ENCODE measurements at regions not wholly inside any gene's neighbourhood (a gene's known extent, or its start where the extent isn't known, plus 50 kb on each side); places are given as distances from the start of the nearest gene placed in this dataset.
A peak's percentile ranks its signal among the peaks of the same experiment; 100 is the strongest.

DNA sequence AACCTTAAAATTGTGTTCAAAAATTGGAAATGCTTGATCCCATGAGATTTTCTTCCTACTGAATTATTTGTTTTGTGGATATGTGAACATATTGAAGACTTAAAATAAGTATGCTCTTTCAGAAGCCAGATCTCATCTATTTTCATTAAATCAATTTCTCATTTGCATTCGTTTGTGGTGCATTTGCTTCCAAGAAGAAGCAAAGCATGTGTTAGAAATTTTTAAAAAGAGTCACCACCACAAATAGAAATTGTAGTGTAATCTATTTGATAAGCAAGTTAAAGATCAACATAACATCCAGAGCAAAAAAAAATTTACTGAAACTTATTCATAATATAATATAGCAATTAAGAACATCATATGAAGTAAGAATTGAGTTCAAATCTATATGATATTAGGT, 300.9 kb upstream of the SYT4 start:
- no peak for DNase-seq

DNA sequence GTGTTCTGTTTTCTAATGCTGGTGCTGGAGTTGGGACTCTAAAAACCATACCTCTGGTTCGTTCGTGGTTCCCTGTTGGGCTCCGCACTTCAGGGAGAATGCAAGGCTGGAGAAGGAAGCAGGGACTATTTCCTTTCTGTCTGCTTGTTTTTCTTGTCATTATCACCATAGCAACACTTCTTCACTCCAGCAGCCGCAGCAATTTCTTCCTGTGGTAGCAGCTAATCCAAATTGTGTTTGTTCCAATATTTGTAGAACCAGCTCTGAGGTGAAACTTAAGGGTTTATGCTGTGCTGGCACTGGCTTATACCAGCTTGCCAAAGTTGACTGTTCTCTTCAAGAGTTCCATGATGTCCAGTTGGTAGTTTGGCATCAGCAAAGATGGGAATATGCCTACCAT, 301.4 kb upstream of the SYT4 start:
- DNase-seq = no peak

DNA sequence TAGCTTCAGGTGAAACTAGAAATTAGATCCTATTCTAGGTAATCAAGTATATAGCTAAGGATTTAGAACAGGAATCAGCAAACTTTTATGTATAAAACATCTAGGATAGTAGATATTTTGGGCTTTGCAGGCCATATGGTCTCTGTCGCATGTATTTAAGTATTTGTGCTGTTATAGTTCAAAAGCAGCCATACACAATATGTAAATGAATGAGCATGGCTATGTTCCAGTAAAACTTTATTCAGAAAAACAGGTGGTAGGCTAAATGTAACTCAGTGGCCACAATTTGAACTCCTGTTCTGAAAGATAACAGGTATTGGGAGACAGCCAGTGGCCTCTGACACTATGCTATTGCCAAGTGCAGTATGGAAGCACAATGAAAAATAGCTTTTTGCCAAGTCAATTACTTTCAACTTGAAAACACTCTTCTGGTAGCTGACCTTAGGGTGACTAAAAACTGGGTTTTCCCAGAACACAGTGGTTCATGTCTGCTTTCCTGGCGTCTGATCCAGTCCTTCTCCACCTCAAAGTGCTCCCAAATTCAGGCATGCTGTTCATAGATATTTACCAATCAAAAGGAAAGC, 304.7 kb upstream of the SYT4 start:
- no peak for DNase-seq

DNA sequence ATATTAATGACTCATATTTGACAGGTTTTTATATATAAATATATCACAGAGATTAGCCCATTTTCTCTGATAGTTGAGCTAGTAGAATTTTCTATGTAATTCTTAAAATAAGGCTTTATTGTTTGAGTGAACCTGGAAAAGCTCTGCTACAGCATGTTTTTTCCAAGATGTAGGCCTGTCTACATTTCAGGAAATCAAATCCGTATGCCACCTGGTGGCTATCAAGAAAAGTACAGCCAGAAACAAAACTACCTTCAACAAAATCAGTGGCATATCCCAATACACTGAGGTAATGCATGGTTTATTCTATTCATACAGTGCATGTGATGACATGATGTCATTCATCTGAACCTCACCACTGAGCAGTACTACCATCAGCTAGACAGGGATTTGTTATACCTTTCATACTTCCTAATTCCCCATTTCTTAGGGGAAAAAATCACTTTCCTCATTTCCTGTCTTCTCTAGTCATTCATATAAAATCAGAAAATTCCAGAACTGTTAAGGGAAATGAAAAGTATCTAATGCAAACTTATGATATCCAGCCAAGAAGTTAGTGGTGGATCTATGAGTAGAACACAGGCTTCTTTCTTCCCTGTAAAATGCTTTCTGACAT, 310.4 kb upstream of the SYT4 start:
- DNase-seq = no peak

DNA sequence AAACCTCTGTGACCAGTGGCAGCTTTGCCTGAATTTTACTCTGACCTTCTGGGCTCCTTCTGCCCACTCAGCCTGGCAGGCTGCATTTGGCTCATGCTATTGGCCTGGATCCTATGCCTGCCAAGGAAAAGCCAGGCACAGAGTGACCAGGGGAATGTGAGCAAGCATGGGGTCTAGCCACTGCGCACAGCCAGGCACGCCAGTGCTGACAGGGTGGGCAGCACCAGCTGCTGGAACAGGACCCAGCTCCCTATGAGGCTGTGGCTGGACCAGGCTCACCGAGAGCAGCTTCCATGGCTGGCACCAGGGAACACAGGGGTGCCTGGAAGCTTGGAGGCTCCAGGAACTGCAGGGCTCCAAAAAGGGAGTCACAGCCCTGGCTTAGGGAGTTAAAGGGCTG, 311.5 kb upstream of the SYT4 start:
- no peak for DNase-seq

DNA sequence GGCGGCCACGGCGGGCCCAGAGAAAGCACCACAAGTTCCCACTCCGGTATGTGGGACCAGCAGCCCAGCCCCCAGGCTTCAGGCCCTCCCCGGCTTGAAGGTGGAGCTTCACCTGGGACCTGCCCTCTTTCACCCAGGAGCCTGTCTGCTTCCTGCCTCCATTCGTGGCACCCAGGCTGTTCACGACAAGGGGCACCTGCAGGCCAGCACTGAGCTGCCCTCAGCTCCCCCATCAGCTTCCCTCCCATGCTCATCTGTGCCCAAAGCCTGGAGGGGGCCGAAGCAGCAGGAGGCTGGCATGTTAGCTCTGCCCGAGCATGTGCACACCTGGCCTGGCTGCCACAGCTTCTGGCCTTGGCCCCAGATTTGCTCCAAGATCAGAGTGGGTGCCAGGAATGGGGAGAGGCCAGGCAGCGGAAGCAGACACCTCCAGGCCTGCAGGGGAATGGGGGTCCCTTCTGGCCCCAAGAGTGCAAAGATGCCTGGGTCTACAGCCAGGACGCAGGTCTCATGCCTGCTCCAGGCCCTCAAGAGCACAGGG, 312.4 kb upstream of the SYT4 start:
- no peak for DNase-seq

DNA sequence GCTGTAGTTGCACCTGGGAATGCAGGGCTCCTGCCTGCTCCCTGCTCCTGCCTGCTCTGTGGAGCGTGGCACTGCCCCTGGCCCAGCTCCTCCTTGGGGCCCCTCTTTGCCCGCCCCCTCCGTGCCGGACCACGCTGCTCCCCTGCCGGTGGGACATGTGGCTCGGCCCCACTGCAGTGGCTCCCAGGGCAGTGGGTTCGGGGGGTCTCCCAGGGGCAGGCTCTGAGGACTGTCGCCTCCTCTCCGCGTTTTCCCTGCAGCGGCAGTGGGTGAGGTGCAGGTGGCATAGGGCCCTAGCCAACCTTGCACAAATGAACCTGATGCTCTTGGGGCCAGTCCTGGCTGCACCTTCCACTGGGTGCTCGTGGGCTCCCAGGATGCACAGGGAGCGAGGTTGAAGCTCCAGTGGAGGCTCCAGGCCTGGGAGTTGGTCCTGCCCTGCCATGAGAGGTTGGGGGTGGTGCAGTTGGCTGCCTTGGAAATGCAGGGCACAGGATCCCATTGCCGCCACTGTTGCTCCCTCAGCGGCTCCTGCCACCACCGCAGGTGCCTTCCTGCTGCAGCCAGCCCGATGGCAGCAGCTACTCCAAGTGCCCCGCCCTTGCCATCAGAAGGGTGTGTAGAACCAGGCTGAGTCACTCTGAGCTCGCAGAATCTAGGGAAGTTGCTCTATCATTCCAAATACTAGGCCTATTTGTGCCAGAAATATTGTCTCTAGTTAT, 313.1 kb upstream of the SYT4 start:
- DNase-seq = no peak

DNA sequence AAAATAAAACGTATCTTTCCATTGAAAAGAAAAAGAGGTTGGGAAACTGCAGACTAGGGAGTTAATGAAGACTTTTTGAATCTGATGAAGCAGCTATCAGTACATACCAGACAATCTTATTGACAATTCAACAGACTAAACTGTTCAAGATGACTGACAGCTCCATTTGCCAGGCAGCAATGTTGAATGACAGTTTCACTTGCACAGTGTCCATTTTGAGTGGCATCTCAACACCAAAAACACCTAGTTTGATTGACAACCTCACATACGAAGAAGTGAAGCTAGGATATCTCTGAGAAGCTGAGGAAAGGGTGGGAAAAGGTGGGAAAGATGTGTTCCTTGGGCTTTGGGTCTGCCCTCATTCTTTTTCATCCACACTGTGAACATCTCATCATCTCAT, 315.0 kb upstream of the SYT4 start:
- DNase-seq = no peak

DNA sequence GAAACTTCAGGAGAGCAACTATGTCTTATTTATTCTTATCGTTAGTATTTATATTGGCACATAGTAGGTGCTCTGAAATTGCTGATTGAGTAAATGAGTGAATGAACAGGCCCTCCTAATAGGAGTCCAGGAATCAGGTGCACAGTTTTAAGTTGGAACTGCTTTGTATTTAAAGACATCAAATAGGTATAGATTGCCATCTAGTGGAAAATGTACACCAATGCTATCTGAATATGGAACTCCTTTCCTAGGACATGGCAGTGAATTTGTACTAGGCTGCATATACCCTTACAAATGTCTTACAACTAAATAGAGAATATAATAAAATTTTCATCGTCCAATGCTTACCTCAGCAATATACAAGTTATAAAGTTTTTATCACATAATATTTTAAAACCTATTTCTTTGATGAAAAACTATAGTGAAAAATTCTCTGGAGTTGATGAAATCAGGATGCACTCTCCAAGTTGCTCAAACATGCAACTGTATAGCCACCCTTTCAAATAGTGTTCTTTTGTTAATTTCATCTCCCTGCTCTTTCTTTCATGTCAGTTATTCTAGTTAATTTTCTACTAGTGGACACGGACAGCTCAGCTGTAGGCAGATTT, 318.9 kb upstream of the SYT4 start:
- DNase-seq = peak; percentile 19

DNA sequence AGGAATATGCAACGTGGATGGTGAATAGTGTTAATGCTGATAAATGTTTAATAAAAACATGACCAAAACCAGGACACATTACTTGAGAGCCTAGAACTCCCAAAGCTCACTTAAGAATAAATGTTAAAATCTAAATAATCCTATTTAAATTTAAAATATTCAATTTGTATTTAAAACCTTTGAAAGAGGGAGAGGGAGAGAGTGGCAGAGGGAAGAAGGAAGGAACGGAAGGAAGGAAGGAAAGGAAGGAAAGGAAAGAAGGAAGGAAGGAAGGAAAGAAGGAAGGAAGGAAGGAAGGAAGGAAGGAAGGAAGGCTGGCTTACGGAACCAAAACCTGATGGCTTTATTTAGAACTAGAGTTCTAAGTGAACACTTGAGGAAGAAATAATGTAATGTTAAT, 324.1 kb upstream of the SYT4 start:
- DNase-seq = no peak

DNA sequence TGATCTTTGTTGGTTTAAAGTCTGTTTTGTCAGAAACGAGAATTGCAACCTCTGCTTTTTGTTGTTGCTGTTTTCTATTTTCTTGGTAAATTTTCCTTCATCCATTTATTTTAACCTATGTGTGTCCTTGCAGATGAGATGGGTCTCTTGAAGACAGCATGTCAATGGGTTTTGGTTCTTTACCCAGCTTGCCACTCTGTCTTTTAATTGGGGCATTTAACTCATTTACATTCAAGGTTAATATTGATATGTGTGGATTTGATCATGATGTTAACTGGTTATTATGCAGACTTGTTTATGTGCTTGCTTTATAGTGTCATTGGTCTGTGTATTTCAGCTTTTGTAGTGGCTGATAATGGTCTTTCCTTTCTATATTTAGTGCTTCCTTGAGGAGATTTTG, 327.9 kb upstream of the SYT4 start:
- no peak for DNase-seq

DNA sequence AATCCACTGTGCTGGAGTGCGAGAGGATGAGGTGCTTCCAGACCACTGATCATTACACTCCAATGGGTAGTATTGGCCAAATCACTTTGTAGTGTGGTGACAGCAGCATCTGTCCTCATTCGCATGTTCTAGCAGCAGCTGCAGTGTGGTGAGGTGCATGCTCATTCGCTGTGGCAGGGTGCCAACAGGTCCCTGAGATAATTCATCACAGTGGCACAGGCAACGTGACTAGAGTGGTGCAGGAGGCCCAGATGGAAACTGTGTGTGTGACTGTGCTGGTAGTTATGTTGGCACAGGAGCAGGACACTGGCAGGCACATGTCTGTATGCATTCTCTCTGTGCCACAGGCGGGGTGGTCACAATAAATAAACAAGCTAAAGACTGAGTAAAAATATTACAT, 329.5 kb upstream of the SYT4 start:
- no peak for DNase-seq

DNA sequence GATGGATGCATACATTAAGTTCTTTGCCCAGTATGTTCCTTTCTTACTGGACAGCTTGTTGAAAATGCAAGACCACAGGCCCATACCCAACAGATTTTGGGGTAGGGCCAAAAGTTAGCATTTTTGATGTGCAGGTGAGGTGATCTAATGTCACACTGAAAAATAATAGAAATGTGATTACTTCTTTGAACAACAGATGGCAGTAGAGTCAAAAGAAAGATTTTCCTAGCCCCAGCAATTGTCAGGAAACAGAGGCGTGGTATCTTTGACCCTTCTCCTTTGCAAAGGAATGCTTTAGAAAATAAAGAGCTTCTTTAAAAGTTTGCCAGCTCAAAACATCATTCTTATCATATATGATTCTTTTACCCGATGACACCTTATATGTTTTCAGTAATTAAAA, 343.6 kb upstream of the SYT4 start:
- peak; percentile 3 for DNase-seq

DNA sequence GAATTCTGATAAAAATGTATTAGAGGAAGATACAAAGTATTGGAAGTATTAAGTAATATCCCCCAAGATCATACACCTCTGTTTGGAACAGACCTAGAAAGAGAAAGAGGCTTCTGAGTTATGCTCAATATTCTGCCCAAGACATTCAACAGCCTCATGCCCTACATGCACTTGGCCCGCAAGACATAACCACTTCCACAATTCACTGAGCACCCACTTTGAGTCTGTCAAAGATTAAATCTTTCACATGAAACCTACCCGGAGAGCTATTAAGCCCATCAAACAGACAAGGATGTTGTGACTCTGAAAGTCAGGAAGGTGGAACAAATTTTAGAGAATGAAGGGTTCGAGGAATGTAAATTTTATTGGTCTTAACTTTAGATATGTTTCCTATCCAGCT, 344.7 kb upstream of the SYT4 start:
- DNase-seq = no peak

DNA sequence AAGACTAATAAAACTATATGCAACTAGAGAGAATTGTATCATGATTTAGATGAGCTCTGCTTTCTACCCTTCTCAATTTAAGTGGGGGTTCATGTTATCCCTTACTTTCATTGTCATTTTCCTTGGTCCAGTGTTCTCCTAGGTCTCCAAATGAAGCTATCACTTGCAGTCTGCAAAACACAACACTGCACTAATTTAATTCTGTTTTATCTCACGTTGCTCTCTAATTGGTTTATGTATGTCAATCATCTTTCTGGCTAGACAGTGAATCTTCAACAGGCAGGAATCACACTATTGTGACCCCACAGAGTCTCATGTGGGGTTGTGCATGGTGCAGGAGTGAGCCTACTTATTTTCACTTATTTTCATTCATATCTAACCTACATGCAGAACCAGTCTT, 348.3 kb upstream of the SYT4 start:
- DNase-seq = no peak

DNA sequence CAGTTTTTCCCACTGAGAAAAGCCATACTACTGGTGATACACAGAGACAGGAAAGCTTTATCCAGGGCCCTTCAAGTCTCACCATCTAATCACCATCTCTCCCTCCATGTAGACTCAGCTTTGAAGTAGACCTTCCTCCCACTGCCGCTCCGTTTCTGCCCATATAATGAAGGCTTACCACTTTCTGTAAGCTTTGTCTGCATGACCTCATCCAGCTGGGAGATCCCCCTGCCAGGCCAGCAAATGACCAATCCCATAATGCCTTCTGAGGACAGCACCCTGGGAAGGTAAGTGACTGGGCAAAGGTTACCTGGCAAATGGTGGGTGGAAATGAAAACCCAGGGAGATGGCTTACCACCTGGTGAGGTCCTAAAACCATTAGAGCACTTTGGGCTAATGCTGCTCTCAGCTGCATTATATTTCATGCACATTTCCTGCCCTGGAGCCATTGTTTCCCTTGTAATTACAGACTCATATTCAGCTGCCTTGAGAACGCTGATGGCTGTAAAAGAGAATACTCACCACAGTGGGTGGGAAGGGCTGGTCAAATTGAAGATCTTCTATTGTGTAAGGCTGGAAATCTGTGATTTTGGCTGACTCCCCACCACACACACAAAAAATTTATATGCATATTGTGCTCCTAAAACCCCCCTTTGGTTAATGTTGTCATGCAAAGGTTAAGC, 350.7 kb upstream of the SYT4 start:
- DNase-seq = no peak

DNA sequence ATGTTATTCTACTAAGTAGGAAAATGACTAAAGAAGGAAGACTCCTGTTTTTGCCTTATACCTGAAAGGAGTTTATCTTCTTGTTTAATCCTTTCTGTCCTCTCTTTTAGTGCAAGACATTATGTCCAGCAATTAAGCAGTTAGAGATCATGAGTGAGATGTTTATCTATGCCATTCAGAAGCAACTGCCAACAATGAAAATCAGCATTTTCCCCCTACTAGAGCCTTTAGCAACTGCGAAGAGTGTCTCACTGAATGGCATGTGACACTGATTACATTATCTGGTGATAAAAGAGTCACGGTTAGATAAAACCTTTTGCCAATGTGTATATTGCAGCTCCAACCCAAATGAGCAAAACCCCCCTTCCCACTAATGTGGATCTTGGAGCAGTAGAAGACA, 357.7 kb upstream of the SYT4 start:
- DNase-seq = no peak

DNA sequence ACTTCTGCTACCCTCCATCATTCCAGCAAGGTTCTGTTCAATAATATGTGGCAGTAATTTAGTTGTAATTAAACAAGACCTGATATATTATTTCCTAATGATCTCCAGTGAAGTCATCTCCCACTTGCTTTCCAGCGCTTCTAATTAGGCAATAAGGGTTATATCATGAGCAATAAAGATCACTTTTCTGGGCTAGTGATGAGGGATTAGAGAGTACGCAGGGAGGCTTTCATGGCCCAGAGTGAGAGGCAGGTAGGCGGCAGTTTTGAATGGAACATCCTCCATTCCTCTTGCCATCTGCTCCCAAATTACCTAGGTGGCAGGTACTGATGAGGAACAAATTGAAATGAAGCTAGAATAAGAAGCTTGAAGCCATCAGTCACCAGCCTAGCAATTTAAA, 358.1 kb upstream of the SYT4 start:
- no peak for DNase-seq

DNA sequence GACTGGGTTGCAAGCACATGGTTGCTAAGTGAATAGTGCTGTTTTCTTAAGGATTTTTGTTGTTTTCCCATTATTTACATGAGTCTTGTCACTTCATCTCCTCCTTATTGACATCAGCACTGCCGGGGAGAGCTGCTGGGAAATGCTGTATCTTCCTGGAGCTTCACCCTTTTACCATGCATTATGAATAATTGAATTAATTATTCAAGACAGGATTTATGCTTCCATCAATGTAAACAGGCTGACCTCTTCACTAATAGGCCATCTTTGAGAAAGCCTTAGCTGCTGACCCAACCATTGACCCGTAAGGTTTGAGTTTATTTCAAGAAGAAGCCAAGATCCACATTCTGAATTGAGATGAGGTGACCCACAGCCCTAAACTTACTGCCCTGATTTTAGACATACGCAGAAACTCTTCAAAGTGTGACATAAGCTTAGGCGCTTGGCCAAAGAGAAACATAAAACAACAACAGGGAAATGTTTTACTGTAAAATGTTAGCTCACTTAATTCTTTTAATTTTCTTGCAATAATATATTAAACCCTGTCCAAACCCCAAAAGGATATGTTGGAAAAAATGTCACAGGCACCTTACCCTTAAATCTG, 365.5 kb upstream of the SYT4 start:
- DNase-seq = no peak

DNA sequence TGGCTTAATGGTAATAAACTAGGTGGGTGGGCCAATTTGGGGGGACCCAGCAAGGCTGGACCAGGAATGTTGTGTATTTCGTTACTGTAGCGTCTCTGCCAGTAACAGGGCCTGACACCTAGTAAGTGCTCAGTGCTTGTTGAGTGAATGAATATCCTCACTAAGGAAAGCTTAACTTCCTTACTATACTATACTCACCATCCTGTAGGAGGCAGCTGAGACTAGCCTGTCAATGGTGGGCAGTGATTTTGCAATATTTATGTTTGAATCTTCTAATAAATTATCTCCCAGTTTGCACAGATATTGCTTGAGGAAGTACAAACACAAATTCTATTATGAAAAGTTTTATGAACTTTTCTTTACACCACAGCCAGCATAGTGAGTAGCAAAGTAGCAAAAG, 370.7 kb upstream of the SYT4 start:
- DNase-seq = no peak

DNA sequence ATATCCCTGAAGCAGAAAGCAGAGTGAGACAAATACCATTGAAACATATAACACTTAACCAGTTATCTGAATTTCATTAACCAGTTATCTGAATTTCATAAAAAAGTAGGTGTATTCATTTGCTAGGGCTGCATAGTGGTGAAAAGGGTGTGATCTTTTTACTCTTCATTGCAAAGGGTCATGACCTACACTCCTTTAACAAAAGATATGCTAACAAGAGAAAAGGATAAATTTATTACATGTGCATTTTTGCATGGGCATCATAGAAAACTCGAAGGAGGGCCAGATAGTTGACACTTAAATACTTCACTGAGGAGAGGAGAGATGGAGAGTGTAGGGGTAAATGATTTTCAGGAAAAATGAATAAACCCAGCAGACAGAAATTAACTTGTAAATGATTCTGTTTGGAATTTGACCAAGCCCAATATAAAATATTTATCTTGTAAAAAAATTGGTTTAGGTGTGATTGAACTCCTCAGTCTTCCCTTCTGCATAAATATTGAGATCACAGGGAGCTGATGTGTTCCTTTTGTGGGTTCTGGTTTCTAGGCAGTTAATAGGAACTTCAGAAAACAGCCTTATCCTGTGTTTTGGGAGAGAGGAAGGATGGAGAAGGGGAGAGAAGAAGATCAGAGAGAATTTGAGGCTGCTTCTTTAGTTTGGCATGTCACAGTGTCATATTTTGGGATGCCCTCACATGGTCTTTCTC, 372.5 kb upstream of the SYT4 start:
- DNase-seq = no peak

DNA sequence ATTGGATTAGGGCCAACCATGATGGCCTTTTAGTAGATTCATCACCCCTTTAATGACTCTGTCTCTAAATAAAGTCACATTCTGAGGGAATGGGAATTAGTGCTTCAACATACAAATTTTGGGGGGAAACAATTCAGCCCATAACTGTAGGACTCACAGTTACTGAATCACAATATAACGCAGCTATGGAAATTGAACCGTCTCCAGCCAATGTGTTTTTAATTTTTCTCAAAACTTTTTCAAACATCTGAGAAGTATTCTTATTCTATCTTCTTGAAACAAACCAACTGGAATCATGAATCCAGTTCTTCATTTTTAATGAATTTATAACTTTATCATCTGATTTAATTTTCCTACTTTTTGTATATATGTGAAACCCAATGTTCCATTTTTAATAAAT, 373.1 kb upstream of the SYT4 start:
- DNase-seq = no peak
